ENCODE measurements at regions not wholly inside any gene's neighbourhood (a gene's known extent, or its start where the extent isn't known, plus 50 kb on each side); places are given as distances from the start of the nearest gene placed in this dataset.
"Not testable (repeated sequence)": the region's sequence is repeated elsewhere in the genome, so short reads cannot be mapped to it uniquely, and the experiment has no call there.

DNA sequence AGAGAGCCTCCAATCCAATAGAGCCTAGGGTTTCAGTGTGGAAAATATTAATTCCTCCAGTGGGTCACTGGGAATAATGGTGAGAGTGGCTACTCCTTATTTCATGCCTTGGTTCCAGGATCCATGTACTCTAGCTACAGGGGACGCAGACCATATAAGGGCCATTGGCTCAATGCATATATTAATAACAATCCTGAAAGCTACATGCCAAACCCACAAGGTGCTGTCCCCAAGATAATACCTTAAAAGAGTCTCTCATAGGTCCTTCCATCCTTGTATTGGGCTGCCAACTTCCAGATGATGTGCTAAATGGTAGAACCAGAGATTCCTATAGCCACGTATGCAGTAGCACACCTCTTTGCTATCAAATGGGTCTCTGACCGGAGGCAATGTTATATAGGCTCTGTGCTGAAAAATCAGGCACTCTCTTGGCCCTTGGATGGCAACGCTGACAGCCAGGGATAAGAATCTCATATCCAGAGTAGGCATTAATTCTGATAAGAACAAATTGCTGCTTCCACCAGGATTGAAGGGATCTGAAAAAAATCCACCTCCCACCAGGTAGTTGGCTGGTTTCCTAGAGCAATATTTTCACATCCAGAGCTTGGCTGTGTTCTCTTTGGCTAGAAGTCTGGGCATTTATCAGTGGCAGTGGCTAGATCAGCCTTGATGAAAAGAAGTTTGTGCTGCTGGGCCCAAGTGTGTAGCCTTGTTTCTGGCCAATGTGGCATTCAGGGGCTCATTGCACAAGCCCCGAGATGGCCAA, 218.1 kb upstream of the MGAT5 start:
- TF ChIP-seq CTCF (IDR thresholded peaks at IDR 0.05; ENCODE audit: low read depth, low read length, poor library complexity, severe bottlenecking) (no peak), EZH2phosphoT487 (IDR thresholded peaks at IDR 0.05; ENCODE audit: borderline replicate concordance, low read length) (no peak)

DNA sequence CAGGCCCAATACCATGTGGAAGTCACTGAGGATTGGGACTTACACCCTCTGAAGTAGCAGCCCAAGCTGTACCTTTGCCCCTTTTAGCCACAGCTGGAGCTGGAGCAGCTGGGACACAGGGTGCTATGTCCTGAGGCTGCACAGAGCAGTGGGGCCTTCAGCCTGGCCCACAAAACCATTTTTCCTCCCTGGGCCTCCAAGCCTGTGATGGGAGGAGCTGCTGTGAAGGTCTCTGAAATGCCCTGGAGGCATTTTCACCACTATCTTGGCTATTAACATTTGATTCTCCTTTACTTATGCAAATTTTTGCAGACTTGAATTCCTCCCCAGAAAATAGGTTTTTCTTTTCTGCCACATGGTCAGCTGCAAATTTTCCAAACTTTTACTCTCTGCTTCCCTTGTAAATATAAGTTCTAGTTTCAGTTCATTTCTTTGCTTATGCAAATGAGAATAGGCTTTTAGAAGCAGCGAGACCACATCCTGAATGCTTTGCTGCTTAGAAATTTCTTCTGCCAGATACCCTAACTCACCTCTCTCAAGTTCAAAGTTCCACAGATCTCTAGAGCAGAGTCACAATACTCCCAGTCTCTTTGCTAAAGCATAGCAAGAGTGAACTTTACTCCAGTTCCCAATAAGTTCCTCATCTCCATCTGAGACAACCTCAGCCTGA, 213.8 kb upstream of the MGAT5 start:
- Histone ChIP-seq H3K9me3 (ENCODE audit: control insufficient read depth, insufficient read depth, low read length) (peaks cover 15% of the 10 kb centered on the region; the same call in 1 of the 2 replicates), H3K36me3 (ENCODE audit: control insufficient read depth, low read length) (peaks cover 5% of the 10 kb centered on the region; the same call in 1 of the 2 replicates), H3F3A (ENCODE audit: control insufficient read depth, insufficient read depth) (peaks cover 5% of the 10 kb centered on the region), H4K20me1 (ENCODE audit: control insufficient read depth, insufficient read depth, low read depth, low read length) (no peaks in the 10 kb centered on the region), H3K4me3 (ENCODE audit: low read length) (peak overlapping the region; percentile 61), H3K27ac (ENCODE audit: low read depth, low read length) (peak overlapping the region; percentile 77), H3K4me1 (ENCODE audit: control insufficient read depth, low read length) (peaks cover 41% of the 10 kb centered on the region), H3K4me2 (ENCODE audit: low read length) (peak overlapping the region; percentile 66), H3K9me2 (replicated peaks; ENCODE audit: control insufficient read depth, low read length) (no peaks in the 10 kb centered on the region), H3K27me3 (ENCODE audit: control insufficient read depth, low read length) (no peaks in the 10 kb centered on the region), H3K79me2 (ENCODE audit: control insufficient read depth, low read length) (no peaks in the 10 kb centered on the region)
- no peak for TF ChIP-seq CTCF (IDR thresholded peaks at IDR 0.05; ENCODE audit: low read depth, low read length, poor library complexity, severe bottlenecking)
- no peak for TF ChIP-seq EZH2phosphoT487 (IDR thresholded peaks at IDR 0.05; ENCODE audit: borderline replicate concordance, low read length)

More for the DNA sequence above, 218.1 kb upstream of the MGAT5 start:
- Histone ChIP-seq H3K9me3 (ENCODE audit: control insufficient read depth, insufficient read depth, low read length) (peaks cover 13% of the 10 kb centered on the region; the same call in 1 of the 2 replicates), H4K20me1 (ENCODE audit: control insufficient read depth, insufficient read depth, low read depth, low read length) (no peaks in the 10 kb centered on the region), H3F3A (ENCODE audit: control insufficient read depth, insufficient read depth) (no peaks in the 10 kb centered on the region), H3K4me3 (ENCODE audit: low read length) (no peak overlapping the region), H3K27ac (ENCODE audit: low read depth, low read length) (no peak overlapping the region), H3K79me2 (ENCODE audit: control insufficient read depth, low read length) (no peaks in the 10 kb centered on the region), H3K4me1 (ENCODE audit: control insufficient read depth, low read length) (peaks cover 17% of the 10 kb centered on the region), H3K27me3 (ENCODE audit: control insufficient read depth, low read length) (peaks cover 6% of the 10 kb centered on the region; the same call in 1 of the 2 replicates), H3K36me3 (ENCODE audit: control insufficient read depth, low read length) (peaks cover 5% of the 10 kb centered on the region; the same call in 1 of the 2 replicates), H3K9me2 (replicated peaks; ENCODE audit: control insufficient read depth, low read length) (no peaks in the 10 kb centered on the region), H3K4me2 (ENCODE audit: low read length) (no peak overlapping the region)

DNA sequence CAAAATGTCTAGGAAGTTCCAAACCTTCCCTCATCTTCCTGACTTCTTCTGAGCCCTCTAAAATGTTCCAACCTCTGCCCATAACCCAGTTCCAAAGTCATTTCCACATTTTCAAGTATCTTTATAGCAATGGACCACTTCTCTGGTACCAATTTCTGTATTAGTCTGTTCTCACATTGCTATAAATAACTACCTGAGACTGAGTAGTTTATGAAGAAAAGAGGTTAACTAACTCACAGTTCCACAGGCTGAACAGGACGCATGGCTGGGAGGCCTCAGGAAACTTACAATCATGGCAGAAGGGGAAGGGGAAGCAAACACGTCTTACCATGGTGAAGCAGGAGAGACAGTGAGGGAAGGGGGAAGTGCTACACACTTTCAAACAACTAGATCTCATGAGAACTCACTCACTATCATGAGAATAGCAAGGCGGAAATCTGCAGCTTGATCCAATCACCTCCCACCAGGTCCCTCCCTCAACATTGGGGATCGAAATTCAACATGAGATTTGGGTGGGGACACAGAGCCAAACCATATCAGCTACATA, 213.2 kb upstream of the MGAT5 start:
- not testable (repeated sequence) for H3K36me3 ChIP-seq (ENCODE audit: control insufficient read depth, low read length); H4K20me1 ChIP-seq (ENCODE audit: control insufficient read depth, insufficient read depth, low read depth, low read length); H3K9me2 ChIP-seq (replicated peaks; ENCODE audit: control insufficient read depth, low read length); H3K79me2 ChIP-seq (ENCODE audit: control insufficient read depth, low read length); H3K27me3 ChIP-seq (ENCODE audit: control insufficient read depth, low read length); H3F3A ChIP-seq (ENCODE audit: control insufficient read depth, insufficient read depth)
- peak overlapping the region; percentile 77 for H3K27ac ChIP-seq (ENCODE audit: low read depth, low read length)
- peaks cover 15% of the 10 kb centered on the region; the same call in 1 of the 2 replicates for H3K9me3 ChIP-seq (ENCODE audit: control insufficient read depth, insufficient read depth, low read length)
- H3K4me2 ChIP-seq (ENCODE audit: low read length): peak overlapping the region; percentile 66
- H3K4me1 ChIP-seq (ENCODE audit: control insufficient read depth, low read length): peaks cover 41% of the 10 kb centered on the region
- H3K4me3 ChIP-seq (ENCODE audit: low read length): peak overlapping the region; percentile 61

Measured in DOHH2 (cell line).